SU-DHL-6 (cell line): ENCODE measurements at regions not wholly inside any gene's neighbourhood (a gene's known extent, or its start where the extent isn't known, plus 50 kb on each side); places are given as distances from the start of the nearest gene placed in this dataset.

Experiments
- H2AFZ ChIP-seq: fragments of 200-600 bp; sonication (generic); 2 replicates; pipeline ENCODE4 v1.6.1; 2014; ENCODE audit warnings: low read depth, mild to moderate bottlenecking, moderate library complexity, mixed read lengths, antibody characterized with exemption, low read length; ENCODE audit not compliant: severe bottlenecking
- H3F3A ChIP-seq: fragments of 200-600 bp; shearing (Covaris generic); 2 replicates; pipeline ENCODE4 v1.6.0; 2016; ENCODE audit warnings: antibody characterized with exemption, mild to moderate bottlenecking; ENCODE audit not compliant: insufficient read depth
- H3K27ac ChIP-seq: fragments of 200-600 bp; sonication (generic); 2 replicates; pipeline ENCODE4 v1.5.1; 2016; ENCODE audit warnings: low read depth, mild to moderate bottlenecking, low read length, moderate library complexity, mixed read lengths
- H3K27me3 ChIP-seq: fragments of 200-600 bp; sonication (generic), shearing (Covaris generic); 2 replicates; pipeline ENCODE4 v1.6.0; 2014; ENCODE audit warnings: mild to moderate bottlenecking, low read length
- H3K36me3 ChIP-seq: fragments of 200-600 bp; sonication (generic); 2 replicates; pipeline ENCODE4 v1.6.1; 2014; ENCODE audit warnings: mild to moderate bottlenecking, low read length, mixed read lengths
- H3K4me2 ChIP-seq: fragments of 300-600, 200-600 bp; shearing (Covaris generic), sonication (generic); 2 replicates; pipeline ENCODE4 v1.6.0; 2014; ENCODE audit warnings: low read length, low read depth, mild to moderate bottlenecking; ENCODE audit not compliant: poor library complexity, severe bottlenecking
- H3K4me3 ChIP-seq: fragments of 200-600 bp; sonication (generic); 2 replicates; pipeline ENCODE4 v1.5.1; 2014; ENCODE audit warnings: antibody characterized with exemption, low read length, mild to moderate bottlenecking, mixed read lengths; ENCODE audit not compliant: insufficient read depth, poor library complexity, severe bottlenecking
- H3K79me2 ChIP-seq: fragments of 200-600 bp; sonication (generic); 2 replicates; pipeline ENCODE4 v1.6.1; 2014; ENCODE audit warnings: mild to moderate bottlenecking, low read length, moderate library complexity; ENCODE audit not compliant: insufficient read depth
- H3K9ac ChIP-seq: fragments of 200-600 bp; sonication (generic); 2 replicates; pipeline ENCODE4 v1.7.0; 2014; ENCODE audit warnings: mild to moderate bottlenecking, low read length
- H3K9me2 ChIP-seq: fragments of 200-600 bp; sonication (generic); replicated peaks from 2 replicates; pipeline ENCODE4 v1.6.1; 2014; ENCODE audit warnings: low read length; ENCODE audit not compliant: insufficient read depth
- H3K9me3 ChIP-seq: fragments of 200-600 bp; sonication (generic); 2 replicates; pipeline ENCODE4 v1.6.1; 2014; ENCODE audit warnings: low read length, mixed read lengths; ENCODE audit not compliant: insufficient read depth
- H4K20me1 ChIP-seq: fragments of 200-600 bp; sonication (generic); 2 replicates; pipeline ENCODE4 v1.6.1; 2014; ENCODE audit warnings: low read depth, mild to moderate bottlenecking, antibody characterized with exemption, low read length, moderate library complexity, mixed read lengths
- EZH2phosphoT487 ChIP-seq: fragments of 200-600 bp; sonication (generic), shearing (Covaris generic); conservative IDR thresholded peaks from 2 replicates; pipeline ENCODE4 v1.6.1; 2018; ENCODE audit warnings: mild to moderate bottlenecking, antibody characterized with exemption, low read length, moderate library complexity, mixed read lengths
- TF ChIP-seq, protein P1 (sequence below): fragments of 200-600 bp; sonication (generic); IDR thresholded peaks from one replicate; pipeline ENCODE4 v1.5.1; 2017; ENCODE audit warnings: antibody characterized with exemption, mild to moderate bottlenecking, low read length, moderate library complexity; ENCODE audit not compliant: insufficient read depth, poor library complexity, severe bottlenecking

DNA sequence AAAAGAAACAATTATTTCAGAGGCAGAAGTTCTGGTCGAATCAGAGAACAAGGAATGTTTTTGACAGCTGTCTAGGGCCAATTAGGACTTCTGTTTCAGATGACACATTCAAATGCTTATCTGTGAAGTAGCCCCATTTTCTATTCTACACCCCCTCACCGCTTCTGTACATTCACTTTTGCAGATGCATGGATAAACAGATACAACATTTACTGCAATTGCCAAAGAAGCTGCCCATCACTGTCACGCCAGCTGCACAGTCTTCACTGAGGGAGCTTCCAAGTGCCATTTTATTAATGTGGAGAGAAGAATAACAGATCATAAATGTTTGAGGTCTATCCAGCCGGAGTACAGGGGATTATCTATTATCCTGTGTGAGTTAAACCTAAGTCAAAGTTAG, 426.8 kb upstream of the ARID1B start:
- H3K9me2 ChIP-seq = no peaks in the 10 kb centered on the region
- H3K9me3 ChIP-seq = no peaks in the 10 kb centered on the region
- no peaks in the 10 kb centered on the region for H3K27me3 ChIP-seq
- TF ChIP-seq, protein P1, sequence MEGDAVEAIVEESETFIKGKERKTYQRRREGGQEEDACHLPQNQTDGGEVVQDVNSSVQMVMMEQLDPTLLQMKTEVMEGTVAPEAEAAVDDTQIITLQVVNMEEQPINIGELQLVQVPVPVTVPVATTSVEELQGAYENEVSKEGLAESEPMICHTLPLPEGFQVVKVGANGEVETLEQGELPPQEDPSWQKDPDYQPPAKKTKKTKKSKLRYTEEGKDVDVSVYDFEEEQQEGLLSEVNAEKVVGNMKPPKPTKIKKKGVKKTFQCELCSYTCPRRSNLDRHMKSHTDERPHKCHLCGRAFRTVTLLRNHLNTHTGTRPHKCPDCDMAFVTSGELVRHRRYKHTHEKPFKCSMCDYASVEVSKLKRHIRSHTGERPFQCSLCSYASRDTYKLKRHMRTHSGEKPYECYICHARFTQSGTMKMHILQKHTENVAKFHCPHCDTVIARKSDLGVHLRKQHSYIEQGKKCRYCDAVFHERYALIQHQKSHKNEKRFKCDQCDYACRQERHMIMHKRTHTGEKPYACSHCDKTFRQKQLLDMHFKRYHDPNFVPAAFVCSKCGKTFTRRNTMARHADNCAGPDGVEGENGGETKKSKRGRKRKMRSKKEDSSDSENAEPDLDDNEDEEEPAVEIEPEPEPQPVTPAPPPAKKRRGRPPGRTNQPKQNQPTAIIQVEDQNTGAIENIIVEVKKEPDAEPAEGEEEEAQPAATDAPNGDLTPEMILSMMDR = no peak
- H3F3A ChIP-seq = no peaks in the 10 kb centered on the region
- H4K20me1 ChIP-seq = no peaks in the 10 kb centered on the region
- no peak overlapping the region for H3K4me3 ChIP-seq
- H3K36me3 ChIP-seq = no peaks in the 10 kb centered on the region
- H3K27ac ChIP-seq = no peak overlapping the region
- no peak overlapping the region for H2AFZ ChIP-seq
- no peak overlapping the region for H3K4me2 ChIP-seq
- no peak overlapping the region for H3K9ac ChIP-seq
- no peaks in the 10 kb centered on the region for H3K79me2 ChIP-seq

- no peaks in the 10 kb centered on the region for H3K9me2 ChIP-seq
- no peaks in the 10 kb centered on the region for H3F3A ChIP-seq
Measured at GRCh38 chr6:156348849-156349248, 428.3 kb upstream of the ARID1B start.

GRCh38 chr6:156348424-156348823, 428.8 kb upstream of the ARID1B start:
- no peak overlapping the region for H3K27ac ChIP-seq
- no peaks in the 10 kb centered on the region for H4K20me1 ChIP-seq
- H3K36me3 ChIP-seq = no peaks in the 10 kb centered on the region
- TF ChIP-seq EZH2phosphoT487 = no peak
- TF ChIP-seq, protein P1 = no peak
- H3K27me3 ChIP-seq = no peaks in the 10 kb centered on the region
- H3K79me2 ChIP-seq = no peaks in the 10 kb centered on the region
- no peaks in the 10 kb centered on the region for H3F3A ChIP-seq
- H3K9ac ChIP-seq = no peak overlapping the region
- no peaks in the 10 kb centered on the region for H3K9me3 ChIP-seq
- no peak overlapping the region for H2AFZ ChIP-seq
- H3K4me3 ChIP-seq = no peak overlapping the region
- H3K4me2 ChIP-seq = no peak overlapping the region
- no peaks in the 10 kb centered on the region for H3K9me2 ChIP-seq

More at GRCh38 chr6:156348849-156349248, 428.3 kb upstream of the ARID1B start:
- no peak overlapping the region for H3K9ac ChIP-seq
- TF ChIP-seq, protein P1 = no peak
- TF ChIP-seq EZH2phosphoT487 = no peak
- H3K4me2 ChIP-seq = no peak overlapping the region
- H3K4me3 ChIP-seq = no peak overlapping the region
- H3K27me3 ChIP-seq = no peaks in the 10 kb centered on the region
- no peak overlapping the region for H2AFZ ChIP-seq
- H3K79me2 ChIP-seq = no peaks in the 10 kb centered on the region
- no peaks in the 10 kb centered on the region for H3K9me3 ChIP-seq
- no peaks in the 10 kb centered on the region for H3K36me3 ChIP-seq
- no peaks in the 10 kb centered on the region for H4K20me1 ChIP-seq
- no peak overlapping the region for H3K27ac ChIP-seq

- TF ChIP-seq EZH2phosphoT487 = no peak
- TF ChIP-seq, protein P1 = no peak
- no peaks in the 10 kb centered on the region for H3F3A ChIP-seq
- H2AFZ ChIP-seq = no peak overlapping the region
- no peaks in the 10 kb centered on the region for H3K79me2 ChIP-seq
- H3K9me3 ChIP-seq = no peaks in the 10 kb centered on the region
- H3K36me3 ChIP-seq = no peaks in the 10 kb centered on the region
- H3K27ac ChIP-seq = no peak overlapping the region
- no peaks in the 10 kb centered on the region for H3K27me3 ChIP-seq
- no peak overlapping the region for H3K4me3 ChIP-seq
- no peak overlapping the region for H3K4me2 ChIP-seq
- no peak overlapping the region for H3K9ac ChIP-seq
- no peaks in the 10 kb centered on the region for H4K20me1 ChIP-seq
- no peaks in the 10 kb centered on the region for H3K9me2 ChIP-seq
Measured at GRCh38 chr6:156347656-156348055, 429.5 kb upstream of the ARID1B start.
